HCT116 (cell line): ENCODE measurements at regions not wholly inside any gene's neighbourhood (a gene's known extent, or its start where the extent isn't known, plus 50 kb on each side); places are given as distances from the start of the nearest gene placed in this dataset.

ENCODE experiments used
- ATAC-seq: fragments of 200-7000 bp; cut with Tn5 transposase; 2 replicates; pipeline ENCODE4 v1.9.1; 2020; ENCODE audit warnings: mild to moderate bottlenecking, moderate library complexity
- BruUV-seq: library from RNA; stranded (reverse); fragments of 400-500 nt; replicated peaks from 2 replicates; lab custom pipeline; 2021; lab: Mats Ljungman, UMichigan
- CTCF ChIA-PET: fragments of 300-600 bp; sonication (Branson Sonifier 250); formaldehyde crosslinking; loops from one replicate; lab custom pipeline; 2021; ENCODE audit warnings: antibody characterized with exemption; lab: Charles Lee
- POLR2A ChIA-PET: fragments of 300-600, 350-600 bp; sonication (Branson Sonifier 250); formaldehyde crosslinking; loops from one replicate; lab custom pipeline; 2021; ENCODE audit warnings: antibody characterized with exemption; lab: Charles Lee
- RAD21 ChIA-PET, 2 experiments: fragments of 300-600 bp; sonication (Branson Sonifier 250); formaldehyde crosslinking; loops; one replicate each; lab custom pipeline; 2023; ENCODE audit warnings: low total read pairs in 2 of 2; ENCODE audit not compliant: uncharacterized antibody in 2 of 2, unreplicated experiment in 2 of 2, low non-redundant PET in 1 of 2; lab: Charles Lee
- DNase-seq: peaks from one replicate; pipeline ENCODE4 v3.0.0-alpha.2; 2010; ENCODE audit warnings: low read depth, low spot score
- H2AFZ ChIP-seq: fragments of 200-600 bp; shearing (Covaris generic), sonication (generic); 2 replicates; pipeline ENCODE4 v1.6.1; 2017; ENCODE audit warnings: low read depth, mixed run types, mixed read lengths, antibody characterized with exemption, low read length; ENCODE audit not compliant: poor library complexity, severe bottlenecking
- H3K27ac ChIP-seq: 2 replicates; pipeline ENCODE4 v1.5.1; 2012; ENCODE audit warnings: low read depth, low read length
- H3K27me3 ChIP-seq: fragments of 200-600 bp; sonication (generic); 2 replicates; pipeline ENCODE4 v1.6.1; 2016; ENCODE audit warnings: mixed run types, low read length, mixed read lengths; ENCODE audit not compliant: insufficient read depth
- H3K36me3 ChIP-seq, 2 experiments: fragments of 200-500 bp in 1 of 2; fragments of 200-600 bp in 1 of 2; sonication (Bioruptor generic) in 1 of 2; sonication (generic) in 1 of 2; 2 replicates each; pipeline versions ENCODE4 v1.5.1 to v1.6.1; 2014 to 2016; ENCODE audit warnings: low read length in 2 of 2, inconsistent platforms in 1 of 2, mixed read lengths in 1 of 2, mixed run types in 1 of 2; ENCODE audit not compliant: insufficient read depth in 2 of 2, control insufficient read depth in 1 of 2
- H3K4me1 ChIP-seq, 2 experiments: fragments of 200-600 bp in 1 of 2; sonication (generic) in 1 of 2; 2 replicates each; pipeline versions ENCODE4 v1.5.1 to v1.6.1; 2012 to 2017; ENCODE audit warnings: low read length in 2 of 2, inconsistent platforms in 1 of 2, mild to moderate bottlenecking in 1 of 2, mixed read lengths in 1 of 2, mixed run types in 1 of 2, moderate library complexity in 1 of 2; ENCODE audit not compliant: insufficient read depth in 2 of 2, control insufficient read depth in 1 of 2
- H3K4me2 ChIP-seq: fragments of 200-600 bp; sonication (generic); 2 replicates; pipeline ENCODE4 v1.6.1; 2017; ENCODE audit warnings: mixed run types, low read length, mixed read lengths
- H3K4me3 ChIP-seq, 2 experiments: fragments of 200-600 bp in 1 of 2; sonication (generic) in 1 of 2; replicated peaks in 1 of 2; 2 replicates each; pipeline ENCODE4 v1.5.1; 2011 to 2016; ENCODE audit warnings: low read length in 2 of 2, control low read depth in 1 of 2, low read depth in 1 of 2, mild to moderate bottlenecking in 1 of 2, mixed read lengths in 1 of 2, mixed run types in 1 of 2
- H3K79me2 ChIP-seq: fragments of 200-600 bp; sonication (generic); 2 replicates; pipeline ENCODE4 v1.6.1; 2017; ENCODE audit warnings: mild to moderate bottlenecking, mixed run types, low read length, moderate library complexity, mixed read lengths; ENCODE audit not compliant: insufficient read depth
- H3K9ac ChIP-seq: fragments of 200-600 bp; sonication (generic); 2 replicates; pipeline ENCODE4 v1.6.1; 2016; ENCODE audit warnings: low read length, mixed read lengths
- H3K9me2 ChIP-seq: fragments of 200-600 bp; sonication (generic), shearing (Covaris generic); 2 replicates; pipeline ENCODE4 v1.6.1; 2017; ENCODE audit warnings: mixed run types, mild to moderate bottlenecking, moderate library complexity; ENCODE audit not compliant: insufficient read depth
- H3K9me3 ChIP-seq, 2 experiments: fragments of 200-500 bp in 1 of 2; fragments of 200-600 bp in 1 of 2; sonication (Bioruptor generic) in 1 of 2; sonication (generic) in 1 of 2; 2 replicates each; pipeline ENCODE4 v1.6.1; 2014 to 2017; ENCODE audit warnings: low read length in 2 of 2, mixed read lengths in 2 of 2, inconsistent platforms in 1 of 2, low read depth in 1 of 2, mild to moderate bottlenecking in 1 of 2, mixed run types in 1 of 2, moderate library complexity in 1 of 2; ENCODE audit not compliant: control insufficient read depth in 1 of 2, insufficient read depth in 1 of 2
- H4K20me1 ChIP-seq: fragments of 200-600 bp; sonication (generic), shearing (Covaris generic); 2 replicates; pipeline ENCODE4 v1.6.1; 2017; ENCODE audit warnings: mixed run types, mild to moderate bottlenecking, moderate library complexity; ENCODE audit not compliant: insufficient read depth
- CEBPB ChIP-seq: IDR thresholded peaks from 2 replicates; pipeline ENCODE4 v1.6.1; 2012; ENCODE audit warnings: low read depth
- EGR1 ChIP-seq: IDR thresholded peaks from 2 replicates; pipeline ENCODE4 v1.6.1; 2012; ENCODE audit warnings: low read depth
- EZH2 ChIP-seq: fragments of 200-600 bp; sonication (generic); IDR thresholded peaks from 2 replicates; pipeline ENCODE4 v1.6.1; 2017; ENCODE audit warnings: antibody characterized with exemption, mixed run types
- EZH2phosphoT487 ChIP-seq: fragments of 200-600 bp; IDR thresholded peaks from 2 replicates; pipeline ENCODE4 v1.6.1; 2018; ENCODE audit warnings: antibody characterized with exemption, borderline replicate concordance
- POLR2AphosphoS5 ChIP-seq: IDR thresholded peaks from 2 replicates; pipeline ENCODE4 v1.6.1; 2011; ENCODE audit warnings: mild to moderate bottlenecking, low read depth, low read length, moderate library complexity
- SIN3A ChIP-seq: IDR thresholded peaks from 2 replicates; pipeline ENCODE4 v1.6.1; 2012; ENCODE audit warnings: low read depth
- SP1 ChIP-seq: IDR thresholded peaks from 2 replicates; pipeline ENCODE4 v1.6.1; 2012; ENCODE audit warnings: low read depth
- SRF ChIP-seq: IDR thresholded peaks from 2 replicates; pipeline ENCODE4 v1.6.1; 2012; ENCODE audit warnings: low read depth
- YY1 ChIP-seq: IDR thresholded peaks from 2 replicates; pipeline ENCODE4 v1.6.1; 2011; ENCODE audit warnings: low read length, low read depth, moderate library complexity, mild to moderate bottlenecking; ENCODE audit not compliant: insufficient replicate concordance; ENCODE audit errors: extremely low read depth
- ZFX ChIP-seq: fragments of 450-650 bp; IDR thresholded peaks from 2 replicates; pipeline ENCODE4 v1.6.1; 2017
- ZNF274 ChIP-seq: fragments of 200-500 bp; sonication (Bioruptor generic); IDR thresholded peaks from 2 replicates; pipeline ENCODE4 v1.6.1; 2014; ENCODE audit warnings: mild to moderate bottlenecking, low read depth, low read length, inconsistent platforms
- intact Hi-C: fragments of 100-400 bp; cut with micrococcal nuclease; formaldehyde crosslinking; loops from 2 replicates; pipeline ENCODE4 v1.10.0; 2022
- TF ChIP-seq, protein P1 (sequence below): IDR thresholded peaks from 2 replicates; pipeline ENCODE4 v1.6.1; 2012; ENCODE audit warnings: low read depth
- TF ChIP-seq, protein P2 (sequence below): IDR thresholded peaks from 2 replicates; pipeline ENCODE4 v1.6.1; 2011; ENCODE audit warnings: mild to moderate bottlenecking, low read length, moderate library complexity; ENCODE audit not compliant: insufficient replicate concordance; ENCODE audit errors: extremely low read depth
- TF ChIP-seq, protein P3 (sequence below): IDR thresholded peaks from 2 replicates; pipeline ENCODE4 v1.6.1; 2012

DNA sequence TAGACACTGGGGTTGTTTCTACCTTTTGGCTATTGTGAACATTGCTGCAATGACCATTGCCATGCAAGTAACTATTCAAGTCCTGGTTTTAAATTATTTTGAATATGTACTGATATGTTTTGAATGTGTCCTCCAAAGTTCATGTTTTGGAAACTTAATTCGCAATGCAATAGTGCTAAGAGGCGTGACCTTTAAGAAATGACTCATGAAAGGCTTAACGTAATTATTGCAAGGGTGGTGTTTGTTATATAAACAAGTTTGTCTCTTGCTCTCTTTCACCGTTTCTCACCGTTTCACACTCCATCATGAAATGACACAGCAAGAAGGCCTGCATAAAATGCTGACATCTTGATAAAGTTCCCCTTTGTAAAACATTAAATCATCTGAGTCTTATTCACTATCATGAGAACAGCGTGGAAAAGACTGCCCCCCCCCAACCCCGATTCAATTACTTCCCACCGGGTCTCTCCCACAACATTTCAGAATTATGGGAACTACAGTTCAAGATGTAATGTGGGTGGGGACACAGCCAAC lies 506.9 kb upstream of the FAM47C start:
- no peak for TF ChIP-seq SRF
- TF ChIP-seq EGR1, result no peak
- no peak for TF ChIP-seq ZFX
- TF ChIP-seq POLR2AphosphoS5, result no peak
- TF ChIP-seq, protein P1, sequence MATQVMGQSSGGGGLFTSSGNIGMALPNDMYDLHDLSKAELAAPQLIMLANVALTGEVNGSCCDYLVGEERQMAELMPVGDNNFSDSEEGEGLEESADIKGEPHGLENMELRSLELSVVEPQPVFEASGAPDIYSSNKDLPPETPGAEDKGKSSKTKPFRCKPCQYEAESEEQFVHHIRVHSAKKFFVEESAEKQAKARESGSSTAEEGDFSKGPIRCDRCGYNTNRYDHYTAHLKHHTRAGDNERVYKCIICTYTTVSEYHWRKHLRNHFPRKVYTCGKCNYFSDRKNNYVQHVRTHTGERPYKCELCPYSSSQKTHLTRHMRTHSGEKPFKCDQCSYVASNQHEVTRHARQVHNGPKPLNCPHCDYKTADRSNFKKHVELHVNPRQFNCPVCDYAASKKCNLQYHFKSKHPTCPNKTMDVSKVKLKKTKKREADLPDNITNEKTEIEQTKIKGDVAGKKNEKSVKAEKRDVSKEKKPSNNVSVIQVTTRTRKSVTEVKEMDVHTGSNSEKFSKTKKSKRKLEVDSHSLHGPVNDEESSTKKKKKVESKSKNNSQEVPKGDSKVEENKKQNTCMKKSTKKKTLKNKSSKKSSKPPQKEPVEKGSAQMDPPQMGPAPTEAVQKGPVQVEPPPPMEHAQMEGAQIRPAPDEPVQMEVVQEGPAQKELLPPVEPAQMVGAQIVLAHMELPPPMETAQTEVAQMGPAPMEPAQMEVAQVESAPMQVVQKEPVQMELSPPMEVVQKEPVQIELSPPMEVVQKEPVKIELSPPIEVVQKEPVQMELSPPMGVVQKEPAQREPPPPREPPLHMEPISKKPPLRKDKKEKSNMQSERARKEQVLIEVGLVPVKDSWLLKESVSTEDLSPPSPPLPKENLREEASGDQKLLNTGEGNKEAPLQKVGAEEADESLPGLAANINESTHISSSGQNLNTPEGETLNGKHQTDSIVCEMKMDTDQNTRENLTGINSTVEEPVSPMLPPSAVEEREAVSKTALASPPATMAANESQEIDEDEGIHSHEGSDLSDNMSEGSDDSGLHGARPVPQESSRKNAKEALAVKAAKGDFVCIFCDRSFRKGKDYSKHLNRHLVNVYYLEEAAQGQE, result no peak
- TF ChIP-seq YY1, result no peak
- TF ChIP-seq CEBPB, result no peak
- TF ChIP-seq EZH2, result no peak
- no peak for TF ChIP-seq ZNF274
- TF ChIP-seq, protein P2, sequence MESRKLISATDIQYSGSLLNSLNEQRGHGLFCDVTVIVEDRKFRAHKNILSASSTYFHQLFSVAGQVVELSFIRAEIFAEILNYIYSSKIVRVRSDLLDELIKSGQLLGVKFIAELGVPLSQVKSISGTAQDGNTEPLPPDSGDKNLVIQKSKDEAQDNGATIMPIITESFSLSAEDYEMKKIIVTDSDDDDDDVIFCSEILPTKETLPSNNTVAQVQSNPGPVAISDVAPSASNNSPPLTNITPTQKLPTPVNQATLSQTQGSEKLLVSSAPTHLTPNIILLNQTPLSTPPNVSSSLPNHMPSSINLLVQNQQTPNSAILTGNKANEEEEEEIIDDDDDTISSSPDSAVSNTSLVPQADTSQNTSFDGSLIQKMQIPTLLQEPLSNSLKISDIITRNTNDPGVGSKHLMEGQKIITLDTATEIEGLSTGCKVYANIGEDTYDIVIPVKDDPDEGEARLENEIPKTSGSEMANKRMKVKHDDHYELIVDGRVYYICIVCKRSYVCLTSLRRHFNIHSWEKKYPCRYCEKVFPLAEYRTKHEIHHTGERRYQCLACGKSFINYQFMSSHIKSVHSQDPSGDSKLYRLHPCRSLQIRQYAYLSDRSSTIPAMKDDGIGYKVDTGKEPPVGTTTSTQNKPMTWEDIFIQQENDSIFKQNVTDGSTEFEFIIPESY, result no peak
- TF ChIP-seq, protein P3, sequence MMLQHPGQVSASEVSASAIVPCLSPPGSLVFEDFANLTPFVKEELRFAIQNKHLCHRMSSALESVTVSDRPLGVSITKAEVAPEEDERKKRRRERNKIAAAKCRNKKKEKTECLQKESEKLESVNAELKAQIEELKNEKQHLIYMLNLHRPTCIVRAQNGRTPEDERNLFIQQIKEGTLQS, result no peak
- no peak for TF ChIP-seq EZH2phosphoT487
- TF ChIP-seq SP1, result no peak
- TF ChIP-seq SIN3A, result no peak
- Histone ChIP-seq H3K4me2 (no peak overlapping the region), H3K4me3 (no peak overlapping the region), H3K9ac (no peak overlapping the region), H3K4me1 (no peaks in the 10 kb centered on the region), H3K36me3 (no peaks in the 10 kb centered on the region), H3K9me2 (no peaks in the 10 kb centered on the region), H3K9me3 (no peaks in the 10 kb centered on the region), H3K27me3 (no peaks in the 10 kb centered on the region), H3K79me2 (no peaks in the 10 kb centered on the region), H2AFZ (no peak overlapping the region), H3K27ac (no peak overlapping the region), H4K20me1 (no peaks in the 10 kb centered on the region)
- intact Hi-C loops, result no loop called here
- ChIA-PET RAD21 (no interaction called here), CTCF (no interaction called here), POLR2A (no interaction called here)
- ATAC-seq (no peak), DNase-seq (no peak)
- BruUV-seq, result no TSS peak
